Effector memory CD4-positive, alpha-beta T cell (primary cell): ENCODE measurements at regions not wholly inside any gene's neighbourhood (a gene's known extent, or its start where the extent isn't known, plus 50 kb on each side); places are given as distances from the start of the nearest gene placed in this dataset.

Experiments used
- DNase-seq, 3 donors: peaks; one replicate each; pipeline ENCODE4 v3.0.0-alpha.2; 2020
- H3K27ac ChIP-seq: 2 replicates; pipeline ENCODE4 v1.7.0; 2013; ENCODE audit warnings: mild to moderate bottlenecking, low read length, moderate library complexity; ENCODE audit not compliant: insufficient read depth, poor library complexity, severe bottlenecking
- H3K27me3 ChIP-seq: replicated peaks from 2 replicates; pipeline ENCODE4 v1.7.0; 2013; ENCODE audit warnings: mild to moderate bottlenecking, low read length; ENCODE audit not compliant: insufficient read depth, control insufficient read depth, poor library complexity, severe bottlenecking
- H3K36me3 ChIP-seq: 2 replicates; pipeline ENCODE4 v1.7.0; 2013; ENCODE audit warnings: mild to moderate bottlenecking, low read length, moderate library complexity; ENCODE audit not compliant: control insufficient read depth, insufficient read depth
- H3K4me1 ChIP-seq: 2 replicates; pipeline ENCODE4 v1.7.0; 2013; ENCODE audit warnings: low read length, mild to moderate bottlenecking; ENCODE audit not compliant: control insufficient read depth, insufficient read depth, poor library complexity, severe bottlenecking
- H3K4me3 ChIP-seq: 2 replicates; pipeline ENCODE4 v1.7.0; 2013; ENCODE audit warnings: low read length, low read depth, mild to moderate bottlenecking; ENCODE audit not compliant: insufficient read depth, poor library complexity, severe bottlenecking
- H3K9me3 ChIP-seq: 2 replicates; pipeline ENCODE4 v1.7.0; 2013; ENCODE audit warnings: mild to moderate bottlenecking, low read length, moderate library complexity; ENCODE audit not compliant: control insufficient read depth

GRCh38 chr3:10566451-10566850 is 61.1 kb upstream of the ATP2B2 start:
- Histone ChIP-seq H3K27me3 (no peaks in the 10 kb centered on the region), H3K9me3 (no peaks in the 10 kb centered on the region), H3K4me3 (no peak overlapping the region), H3K27ac (no peak overlapping the region), H3K4me1 (no peaks in the 10 kb centered on the region), H3K36me3 (no peaks in the 10 kb centered on the region)
- DNase-seq, result no peak

GRCh38 chr3:10568549-10568948 is 63.2 kb upstream of the ATP2B2 start:
- H3K27me3 ChIP-seq, result no peaks in the 10 kb centered on the region
- no peaks in the 10 kb centered on the region for H3K4me1 ChIP-seq
- H3K36me3 ChIP-seq, result no peaks in the 10 kb centered on the region
- DNase-seq, result no peak
- no peak overlapping the region for H3K4me3 ChIP-seq
- H3K27ac ChIP-seq, result no peak overlapping the region
- H3K9me3 ChIP-seq, result no peaks in the 10 kb centered on the region

GRCh38 chr3:10570196-10570946 is 65.0 kb upstream of the ATP2B2 start:
- no peaks in the 10 kb centered on the region for H3K4me1 ChIP-seq
- no peak overlapping the region for H3K27ac ChIP-seq
- no peak overlapping the region for H3K4me3 ChIP-seq
- no peaks in the 10 kb centered on the region for H3K36me3 ChIP-seq
- DNase-seq, result no peak
- no peaks in the 10 kb centered on the region for H3K9me3 ChIP-seq
- no peaks in the 10 kb centered on the region for H3K27me3 ChIP-seq

GRCh38 chr3:10574101-10574620 is 68.8 kb upstream of the ATP2B2 start:
- H3K27ac ChIP-seq, result no peak overlapping the region
- no peak overlapping the region for H3K4me3 ChIP-seq
- no peak for DNase-seq
- no peaks in the 10 kb centered on the region for H3K9me3 ChIP-seq
- no peaks in the 10 kb centered on the region for H3K36me3 ChIP-seq
- H3K27me3 ChIP-seq, result no peaks in the 10 kb centered on the region
- no peaks in the 10 kb centered on the region for H3K4me1 ChIP-seq

- Histone ChIP-seq H3K27me3 (no peaks in the 10 kb centered on the region), H3K4me3 (no peak overlapping the region), H3K4me1 (no peaks in the 10 kb centered on the region), H3K36me3 (no peaks in the 10 kb centered on the region), H3K27ac (no peak overlapping the region), H3K9me3 (no peaks in the 10 kb centered on the region)
- DNase-seq, result no peak
Measured at GRCh38 chr3:10575601-10576160, 70.3 kb upstream of the ATP2B2 start.

GRCh38 chr3:10577486-10577885 is 72.1 kb upstream of the ATP2B2 start:
- Histone ChIP-seq H3K36me3 (no peaks in the 10 kb centered on the region), H3K27me3 (no peaks in the 10 kb centered on the region), H3K9me3 (no peaks in the 10 kb centered on the region), H3K27ac (no peak overlapping the region), H3K4me3 (no peak overlapping the region), H3K4me1 (no peaks in the 10 kb centered on the region)
- DNase-seq, result no peak

- no peak overlapping the region for H3K4me3 ChIP-seq
- no peak overlapping the region for H3K27ac ChIP-seq
- no peaks in the 10 kb centered on the region for H3K36me3 ChIP-seq
- no peaks in the 10 kb centered on the region for H3K4me1 ChIP-seq
- H3K27me3 ChIP-seq, result no peaks in the 10 kb centered on the region
- no peak for DNase-seq
- H3K9me3 ChIP-seq, result no peaks in the 10 kb centered on the region
Measured at GRCh38 chr3:10580426-10580825, 75.0 kb upstream of the ATP2B2 start.

- Histone ChIP-seq H3K4me1 (no peaks in the 10 kb centered on the region), H3K4me3 (no peak overlapping the region), H3K9me3 (no peaks in the 10 kb centered on the region), H3K27me3 (no peaks in the 10 kb centered on the region), H3K36me3 (no peaks in the 10 kb centered on the region), H3K27ac (no peak overlapping the region)
- DNase-seq, result no peak
Measured at GRCh38 chr3:10581251-10581650, 75.9 kb upstream of the ATP2B2 start.

GRCh38 chr3:10581716-10582115 is 76.3 kb upstream of the ATP2B2 start:
- H3K4me3 ChIP-seq, result no peak overlapping the region

GRCh38 chr3:10582733-10583132 is 77.3 kb upstream of the ATP2B2 start:
- H3K27ac ChIP-seq, result no peak overlapping the region
- H3K9me3 ChIP-seq, result no peaks in the 10 kb centered on the region
- no peaks in the 10 kb centered on the region for H3K36me3 ChIP-seq
- no peak for DNase-seq
- H3K4me1 ChIP-seq, result no peaks in the 10 kb centered on the region
- H3K27me3 ChIP-seq, result no peaks in the 10 kb centered on the region
- H3K4me3 ChIP-seq, result no peak overlapping the region

More at GRCh38 chr3:10581716-10582115, 76.3 kb upstream of the ATP2B2 start:
- H3K9me3 ChIP-seq, result no peaks in the 10 kb centered on the region
- no peaks in the 10 kb centered on the region for H3K27me3 ChIP-seq
- no peak overlapping the region for H3K27ac ChIP-seq
- no peaks in the 10 kb centered on the region for H3K36me3 ChIP-seq
- DNase-seq, result no peak
- no peaks in the 10 kb centered on the region for H3K4me1 ChIP-seq
